Tibial nerve (tissue), 4 donors: ENCODE measurements at regions not wholly inside any gene's neighbourhood (a gene's known extent, or its start where the extent isn't known, plus 50 kb on each side); places are given as distances from the start of the nearest gene placed in this dataset.

Experiments
- DNase-seq, 2 donors: peaks; one replicate each; pipeline ENCODE4 v3.0.0-alpha.2; 2019; ENCODE audit warnings: low spot score in 2 of 2
- H3K27ac ChIP-seq, 4 donors: fragments of 200-600 bp; sonication (generic) in 3 of 4; one replicate each; pipeline ENCODE4 v1.5.1; 2017 to 2019; ENCODE audit warnings: mild to moderate bottlenecking in 1 of 4
- H3K27me3 ChIP-seq, 2 donors: fragments of 200-600 bp; sonication (generic) in 1 of 2; one replicate each; pipeline versions ENCODE4 v1.5.1 to v1.6.0; 2017 to 2019
- H3K36me3 ChIP-seq, 3 donors: fragments of 200-600 bp; sonication (generic); one replicate each; pipeline ENCODE4 v1.5.1; 2018 to 2019
- H3K4me1 ChIP-seq, 4 donors: fragments of 200-600 bp; sonication (generic) in 3 of 4; one replicate each; pipeline ENCODE4 v1.5.1; 2017 to 2019
- H3K4me3 ChIP-seq, 4 donors: fragments of 200-600 bp; sonication (generic) in 3 of 4; one replicate each; pipeline ENCODE4 v1.5.1; 2017 to 2019; ENCODE audit warnings: mild to moderate bottlenecking in 1 of 4, moderate library complexity in 1 of 4
- H3K9me3 ChIP-seq, 4 donors: fragments of 200-600 bp; sonication (generic) in 3 of 4; one replicate each; pipeline ENCODE4 v1.5.1; 2017 to 2019
- EP300 ChIP-seq, 2 donors: sonication (generic); formaldehyde crosslinking; IDR thresholded peaks; one replicate each; pipeline ENCODE4 v1.6.1; 2017; ENCODE audit warnings: antibody characterized with exemption in 2 of 2, mild to moderate bottlenecking in 1 of 2
- POLR2A ChIP-seq, 2 donors: fragments of 450-650 bp; IDR thresholded peaks; one replicate each; pipeline ENCODE4 v1.6.1; 2017; ENCODE audit warnings: antibody characterized with exemption in 2 of 2, mild to moderate bottlenecking in 2 of 2, moderate library complexity in 2 of 2
- WGBS, 2 donors: methylation state at CpG; one replicate each; pipeline ENCODE4 v1.1.5; 2018; 5-methylcytosine and 5-hydroxymethylcytosine counted together
- TF ChIP-seq, protein P1 (sequence below), 5 experiments: fragments of 200-600 bp in 3 of 5; fragments of 450-650 bp in 2 of 5; sonication (generic) in 3 of 5; IDR thresholded peaks; one replicate each; pipeline ENCODE4 v1.5.1; 2016 to 2019; ENCODE audit warnings: antibody characterized with exemption in 5 of 5, mild to moderate bottlenecking in 3 of 5, moderate library complexity in 2 of 5

DNA sequence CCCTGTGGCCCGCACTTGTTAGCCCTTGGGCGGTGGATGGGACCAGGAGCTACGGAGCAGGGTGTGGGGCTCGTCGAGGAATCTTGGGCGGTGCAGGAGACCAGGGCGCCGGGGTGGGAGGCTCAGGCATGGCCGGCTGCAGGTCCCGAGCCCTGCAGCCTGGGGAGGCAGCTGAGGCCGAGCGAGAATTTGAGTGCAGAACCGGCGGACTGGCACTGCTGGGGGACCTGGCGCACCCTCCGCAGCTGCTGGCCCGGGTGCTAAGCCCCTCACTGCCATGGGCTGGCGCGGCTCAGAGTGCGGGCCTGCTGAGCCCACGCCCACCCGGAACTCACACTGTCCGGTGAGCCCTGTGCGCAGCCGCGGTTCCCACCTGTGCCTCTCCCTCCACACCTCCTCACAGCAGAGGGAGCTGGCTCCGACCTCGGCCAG, 73.6 kb upstream of the TLL1 start:
- H3K9me3 ChIP-seq, result peaks cover 0 to 5% (median 0%) of the 10 kb centered on the region in 4 donors
- H3K4me1 ChIP-seq, result no peaks in the 10 kb centered on the region
- no peaks in the 10 kb centered on the region for H3K36me3 ChIP-seq
- TF ChIP-seq, protein P1, sequence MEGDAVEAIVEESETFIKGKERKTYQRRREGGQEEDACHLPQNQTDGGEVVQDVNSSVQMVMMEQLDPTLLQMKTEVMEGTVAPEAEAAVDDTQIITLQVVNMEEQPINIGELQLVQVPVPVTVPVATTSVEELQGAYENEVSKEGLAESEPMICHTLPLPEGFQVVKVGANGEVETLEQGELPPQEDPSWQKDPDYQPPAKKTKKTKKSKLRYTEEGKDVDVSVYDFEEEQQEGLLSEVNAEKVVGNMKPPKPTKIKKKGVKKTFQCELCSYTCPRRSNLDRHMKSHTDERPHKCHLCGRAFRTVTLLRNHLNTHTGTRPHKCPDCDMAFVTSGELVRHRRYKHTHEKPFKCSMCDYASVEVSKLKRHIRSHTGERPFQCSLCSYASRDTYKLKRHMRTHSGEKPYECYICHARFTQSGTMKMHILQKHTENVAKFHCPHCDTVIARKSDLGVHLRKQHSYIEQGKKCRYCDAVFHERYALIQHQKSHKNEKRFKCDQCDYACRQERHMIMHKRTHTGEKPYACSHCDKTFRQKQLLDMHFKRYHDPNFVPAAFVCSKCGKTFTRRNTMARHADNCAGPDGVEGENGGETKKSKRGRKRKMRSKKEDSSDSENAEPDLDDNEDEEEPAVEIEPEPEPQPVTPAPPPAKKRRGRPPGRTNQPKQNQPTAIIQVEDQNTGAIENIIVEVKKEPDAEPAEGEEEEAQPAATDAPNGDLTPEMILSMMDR (IDR thresholded peaks at IDR 0.05), result no peak
- TF ChIP-seq EP300 (IDR thresholded peaks at IDR 0.05) (no peak), POLR2A (IDR thresholded peaks at IDR 0.05) (no peak)
- no peak overlapping the region for H3K27ac ChIP-seq
- no peaks in the 10 kb centered on the region for H3K27me3 ChIP-seq
- DNase-seq, result no peak
- 93 to 96% methylated on average over 12 to 27 of the region's 28 CpGs for WGBS, 2 donors
- H3K4me3 ChIP-seq, result no peak overlapping the region

DNA sequence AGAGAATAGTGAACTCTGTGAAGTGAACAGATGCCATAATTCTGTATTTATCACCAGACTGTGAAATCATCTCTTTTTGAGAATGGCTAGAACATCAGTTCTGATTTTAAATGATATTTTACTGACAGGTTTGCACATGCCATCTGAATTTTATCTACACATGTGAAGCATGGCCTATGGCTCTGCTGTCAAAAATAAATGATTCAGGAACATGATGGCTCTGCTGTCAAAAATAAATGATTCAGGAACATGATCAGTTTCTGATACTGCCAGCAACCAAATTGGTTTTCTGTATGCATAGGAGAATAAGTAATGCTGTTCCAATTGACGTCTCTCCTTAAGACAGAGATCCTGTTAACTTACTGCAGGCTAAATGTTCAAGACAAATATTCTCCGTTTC, 70.6 kb upstream of the TLL1 start:
- Histone ChIP-seq H3K36me3 (no peaks in the 10 kb centered on the region), H3K4me1 (no peaks in the 10 kb centered on the region), H3K27me3 (no peaks in the 10 kb centered on the region), H3K4me3 (no peak overlapping the region), H3K9me3 (peaks cover 0 to 5% (median 0%) of the 10 kb centered on the region in 4 donors), H3K27ac (no peak overlapping the region)
- no peak for DNase-seq
- 76 to 79% methylated on average over 2 of the region's 2 CpGs for WGBS, 2 donors
- TF ChIP-seq EP300 (IDR thresholded peaks at IDR 0.05), result no peak
- TF ChIP-seq, protein P1 (IDR thresholded peaks at IDR 0.05), result no peak
- no peak for TF ChIP-seq POLR2A (IDR thresholded peaks at IDR 0.05)

DNA sequence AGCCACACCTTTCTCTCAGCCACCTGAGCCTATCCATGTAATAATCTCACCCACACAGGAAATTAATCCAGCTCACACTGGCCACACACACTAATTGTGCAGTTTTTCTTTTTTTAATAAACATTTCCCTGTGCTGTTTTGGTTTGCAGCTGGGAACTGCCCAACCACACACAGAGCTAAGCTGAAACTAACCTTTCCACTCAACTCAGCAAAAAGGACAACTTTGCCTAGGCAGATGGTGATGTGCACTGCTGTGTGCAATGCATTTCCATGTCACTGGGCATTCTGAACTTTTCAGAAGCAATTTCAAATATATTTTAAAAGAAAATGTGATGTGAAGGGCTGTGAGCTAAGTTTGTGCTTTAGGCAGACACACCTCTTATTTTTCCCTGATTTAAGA, 70.0 kb upstream of the TLL1 start:
- Histone ChIP-seq H3K27me3 (no peaks in the 10 kb centered on the region), H3K36me3 (no peaks in the 10 kb centered on the region), H3K9me3 (peaks cover 0 to 5% (median 0%) of the 10 kb centered on the region in 4 donors), H3K27ac (no peak overlapping the region), H3K4me3 (no peak overlapping the region), H3K4me1 (no peaks in the 10 kb centered on the region)
- TF ChIP-seq EP300 (IDR thresholded peaks at IDR 0.05), result no peak
- TF ChIP-seq, protein P1 (IDR thresholded peaks at IDR 0.05), result no peak
- no peak for TF ChIP-seq POLR2A (IDR thresholded peaks at IDR 0.05)
- DNase-seq, result no peak

DNA sequence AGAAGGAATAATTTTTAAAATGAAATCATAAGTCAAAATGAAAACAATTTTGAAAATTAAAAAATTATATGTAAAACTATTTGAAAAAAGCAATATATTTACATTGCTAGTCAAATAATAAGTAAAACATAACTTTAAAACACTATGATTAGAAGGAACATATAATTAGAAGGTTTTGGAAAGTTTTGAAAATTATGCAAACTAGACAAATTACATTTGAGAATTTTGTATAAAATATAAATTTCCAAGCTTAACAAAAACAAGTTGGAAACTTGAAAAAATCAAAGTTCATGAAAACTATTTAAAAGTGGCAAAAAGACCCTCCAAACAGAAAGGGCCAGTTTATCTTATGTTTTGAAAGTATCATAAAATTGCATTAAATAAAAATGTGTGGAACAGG, 67.6 kb upstream of the TLL1 start:
- Histone ChIP-seq H3K36me3 (no peaks in the 10 kb centered on the region), H3K27me3 (no peaks in the 10 kb centered on the region), H3K9me3 (no peaks in the 10 kb centered on the region), H3K27ac (no peak overlapping the region), H3K4me1 (no peaks in the 10 kb centered on the region), H3K4me3 (no peak overlapping the region)
- no peak for DNase-seq
- TF ChIP-seq POLR2A (IDR thresholded peaks at IDR 0.05), result no peak
- TF ChIP-seq, protein P1 (IDR thresholded peaks at IDR 0.05), result no peak
- TF ChIP-seq EP300 (IDR thresholded peaks at IDR 0.05), result no peak

DNA sequence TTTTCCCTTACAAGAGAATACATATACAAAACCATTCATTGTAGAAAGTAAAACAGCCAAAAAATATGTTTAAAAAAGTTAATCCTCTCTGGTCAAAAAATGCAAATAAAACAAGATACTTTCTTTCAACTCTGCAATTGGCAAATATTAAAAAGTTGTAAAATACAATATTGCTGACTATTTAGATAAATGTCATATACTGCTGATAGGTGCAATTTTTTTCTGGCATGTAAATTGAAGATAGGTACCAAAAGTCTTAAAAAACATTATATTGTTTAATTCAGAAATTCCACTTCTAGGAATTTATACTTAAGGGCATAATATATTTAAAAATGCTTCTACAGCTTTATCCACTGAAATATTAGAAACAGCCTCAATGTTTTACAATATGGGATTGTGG, 66.4 kb upstream of the TLL1 start:
- no peaks in the 10 kb centered on the region for H3K4me1 ChIP-seq

More for the DNA sequence above, 66.4 kb upstream of the TLL1 start:
- Histone ChIP-seq H3K9me3 (no peaks in the 10 kb centered on the region), H3K27ac (no peak overlapping the region), H3K27me3 (no peaks in the 10 kb centered on the region), H3K36me3 (no peaks in the 10 kb centered on the region), H3K4me3 (no peak overlapping the region)
- no peak for DNase-seq
- TF ChIP-seq, protein P1 (IDR thresholded peaks at IDR 0.05), result no peak
- TF ChIP-seq EP300 (IDR thresholded peaks at IDR 0.05) (no peak), POLR2A (IDR thresholded peaks at IDR 0.05) (no peak)
